HepG2 (cell line): ENCODE measurements at regions not wholly inside any gene's neighbourhood (a gene's known extent, or its start where the extent isn't known, plus 50 kb on each side); places are given as distances from the start of the nearest gene placed in this dataset.

Source experiments
- ATAC-seq: fragments of 200-7000 bp; cut with Tn5 transposase; 3 replicates; pipeline ENCODE4 v1.9.1; 2020; ENCODE audit warnings: mild to moderate bottlenecking, moderate library complexity
- BruUV-seq: library from RNA; stranded (reverse); fragments of 400-500 nt; replicated peaks from 2 replicates; lab custom pipeline; 2021; lab: Mats Ljungman, UMichigan
- CTCF ChIA-PET: fragments of 300-600 bp; formaldehyde crosslinking; extraction: SDS; loops from one replicate; lab custom pipeline; 2021; ENCODE audit warnings: low total read pairs, inconsistent platforms, low intra/inter-chr PET ratio; lab: Yijun Ruan, JAX
- POLR2A ChIA-PET: fragments of 350-600 bp; sonication (Branson Sonifier 250); formaldehyde crosslinking; loops from one replicate; lab custom pipeline; 2020; ENCODE audit warnings: antibody characterized with exemption, inconsistent platforms; lab: Yijun Ruan, JAX
- DNase-seq: peaks from one replicate; pipeline ENCODE4 v3.0.0-alpha.2; 2015; ENCODE audit warnings: low spot score
- FAIRE-seq: peaks from 3 replicates; lab custom pipeline; 2011; peaks lifted over from hg19 to GRCh38; lab: Jason Lieb, UNC
- H2AFZ ChIP-seq: one replicate; pipeline ENCODE4 v1.6.1; 2011; ENCODE audit warnings: low read length, inconsistent platforms
- H3K27ac ChIP-seq: fragments of 300-600 bp; 3 replicates; pipeline ENCODE4 v1.8.0; 2011; ENCODE audit warnings: mixed run types, mild to moderate bottlenecking, mixed read lengths, low read length, inconsistent platforms; ENCODE audit not compliant: insufficient read depth; ENCODE audit errors: extremely low read length
- H3K27me3 ChIP-seq, 2 experiments: fragments of 200-600 bp in 1 of 2; 2 replicates in 1 of 2; 3 replicates in 1 of 2; pipeline versions ENCODE4 v1.6.0 to v1.8.0; 2011; ENCODE audit warnings: low read length in 2 of 2, mild to moderate bottlenecking in 2 of 2, moderate library complexity in 2 of 2, inconsistent platforms in 1 of 2; ENCODE audit not compliant: insufficient read depth in 2 of 2, control insufficient read depth in 1 of 2
- H3K36me3 ChIP-seq, 2 experiments: fragments of 200-600 bp in 1 of 2; replicated peaks in 1 of 2; 2 replicates in 1 of 2; 3 replicates in 1 of 2; pipeline versions ENCODE4 v1.5.1 to v1.8.0; 2011; ENCODE audit warnings: low read length in 2 of 2, inconsistent platforms in 1 of 2; ENCODE audit not compliant: insufficient read depth in 2 of 2, control insufficient read depth in 1 of 2
- H3K4me1 ChIP-seq: 2 replicates; pipeline ENCODE4 v1.5.1; 2012; ENCODE audit warnings: low read length, inconsistent platforms; ENCODE audit not compliant: insufficient read depth
- H3K4me2 ChIP-seq: 2 replicates; pipeline ENCODE4 v1.6.0; 2011; ENCODE audit warnings: low read depth, low read length, inconsistent platforms
- H3K4me3 ChIP-seq, 3 experiments: fragments of 200-600 bp in 1 of 3; sonication (generic), shearing (Covaris generic) in 1 of 3; replicated peaks in 1 of 3; 2 replicates each; pipeline ENCODE4 v1.5.1; 2011 to 2016; ENCODE audit warnings: low read length in 3 of 3, inconsistent platforms in 2 of 3, low read depth in 2 of 3, mild to moderate bottlenecking in 2 of 3, control low read depth in 1 of 3, mixed read lengths in 1 of 3; ENCODE audit not compliant: insufficient read depth in 1 of 3
- H3K79me2 ChIP-seq: one replicate; pipeline ENCODE4 v1.6.1; 2011; ENCODE audit warnings: low read length, inconsistent platforms; ENCODE audit not compliant: insufficient read depth
- H3K9ac ChIP-seq: 2 replicates; pipeline ENCODE4 v1.6.0; 2011; ENCODE audit warnings: mild to moderate bottlenecking, low read depth, low read length, inconsistent platforms; ENCODE audit not compliant: insufficient read depth
- H3K9me3 ChIP-seq: 2 replicates; pipeline ENCODE4 v1.5.1; 2012; ENCODE audit warnings: mild to moderate bottlenecking, low read length
- H4K20me1 ChIP-seq: 2 replicates; pipeline ENCODE4 v1.6.0; 2011; ENCODE audit warnings: inconsistent platforms, mild to moderate bottlenecking, low read length, moderate library complexity; ENCODE audit not compliant: insufficient read depth
- AKNA ChIP-seq: sonication (generic); formaldehyde crosslinking; IDR thresholded peaks from 2 replicates; pipeline ENCODE4 v1.4.0; 2020; ENCODE audit warnings: missing genetic modification reagents, borderline replicate concordance
- HOXD1 ChIP-seq: sonication (generic); formaldehyde crosslinking; IDR thresholded peaks from 2 replicates; pipeline ENCODE4 v1.5.0; 2020; ENCODE audit warnings: missing genetic modification reagents
- KDM3A ChIP-seq: IDR thresholded peaks from 2 replicates; pipeline ENCODE4 v1.6.1; 2018; ENCODE audit warnings: low read depth, missing compliant biosample characterization
- MAZ ChIP-seq, 2 experiments: sonication (generic) in 1 of 2; formaldehyde crosslinking in 1 of 2; IDR thresholded peaks; 2 replicates each; pipeline versions ENCODE4 v1.5.0 to v1.6.1; 2012 to 2020; ENCODE audit warnings: low read depth in 2 of 2, mild to moderate bottlenecking in 2 of 2, borderline replicate concordance in 1 of 2, improper control_type of control experiment in 1 of 2, low read length in 1 of 2, missing genetic modification reagents in 1 of 2, moderate library complexity in 1 of 2
- PHB2 ChIP-seq: fragments of 450-650 bp; IDR thresholded peaks from 2 replicates; pipeline ENCODE4 v1.6.1; 2018; ENCODE audit not compliant: partially characterized antibody
- RFX5 ChIP-seq: IDR thresholded peaks from 2 replicates; pipeline ENCODE4 v1.6.1; 2011; ENCODE audit warnings: low read depth, low read length, improper control_type of control experiment
- SAFB2 ChIP-seq: sonication (generic); formaldehyde crosslinking; IDR thresholded peaks from 2 replicates; pipeline ENCODE4 v1.5.1; 2020; ENCODE audit warnings: missing genetic modification reagents, low read depth, mild to moderate bottlenecking, borderline replicate concordance
- SP5 ChIP-seq: IDR thresholded peaks from 2 replicates; pipeline ENCODE4 v1.6.1; 2016; ENCODE audit warnings: low read depth, borderline replicate concordance
- TGIF2 ChIP-seq: IDR thresholded peaks from 2 replicates; pipeline ENCODE4 v1.6.1; 2016; ENCODE audit warnings: control low read depth, missing compliant biosample characterization
- ZFAT ChIP-seq: sonication (generic); formaldehyde crosslinking; conservative IDR thresholded peaks from 2 replicates; pipeline ENCODE4 v1.8.1; 2023; ENCODE audit warnings: missing genetic modification reagents, inconsistent platforms
- ZNF282 ChIP-seq: fragments of 450-650 bp; IDR thresholded peaks from 2 replicates; pipeline ENCODE4 v1.6.1; 2018; ENCODE audit not compliant: partially characterized antibody
- ZNF335 ChIP-seq: sonication (generic); formaldehyde crosslinking; IDR thresholded peaks from 2 replicates; pipeline ENCODE4 v1.4.0; 2020; ENCODE audit warnings: missing genetic modification reagents
- ZSCAN20 ChIP-seq: sonication (generic); formaldehyde crosslinking; IDR thresholded peaks from 2 replicates; pipeline ENCODE4 v1.4.0; 2020; ENCODE audit warnings: missing genetic modification reagents, mild to moderate bottlenecking, borderline replicate concordance
- ZSCAN22 ChIP-seq: sonication (generic); formaldehyde crosslinking; IDR thresholded peaks from 2 replicates; pipeline ENCODE4 v1.4.0; 2020; ENCODE audit warnings: mild to moderate bottlenecking, missing genetic modification reagents
- WGBS: methylation state at CpG from one replicate; pipeline ENCODE4 v1.1.6; 2017; ENCODE audit warnings: low lambda C conversion rate; 5-methylcytosine and 5-hydroxymethylcytosine counted together
- in situ Hi-C: cut with HindIII; loops from 2 replicates; pipeline ENCODE4 v1.10.0; 2017; ENCODE audit warnings: low pct_unique_long_range_greater_than_20kb; ENCODE audit not compliant: extremely low pct_ligation_motif_present
- intact Hi-C: fragments of 100-400 bp; cut with micrococcal nuclease; formaldehyde crosslinking; loops from one replicate; pipeline ENCODE4 v1.10.0; 2022; ENCODE audit not compliant: unreplicated experiment

GRCh38 chr3:80278056-80278455 lies 510.3 kb upstream of the ROBO1 start:
- Histone ChIP-seq H3K4me2 (no peak overlapping the region), H3K27ac (no peak overlapping the region), H3K4me3 (no peak overlapping the region), H2AFZ (no peak overlapping the region), H3K79me2 (no peaks in the 10 kb centered on the region), H4K20me1 (no peaks in the 10 kb centered on the region), H3K4me1 (no peaks in the 10 kb centered on the region), H3K36me3 (no peaks in the 10 kb centered on the region), H3K9ac (no peak overlapping the region), H3K9me3 (no peaks in the 10 kb centered on the region), H3K27me3 (no peaks in the 10 kb centered on the region)
- ATAC-seq: no peak
- WGBS: 47% methylated on average over 11 of the region's 11 CpGs
- no peak for FAIRE-seq
- CTCF ChIA-PET: no interaction called here
- no TSS peak for BruUV-seq
- TF ChIP-seq KDM3A (CRISPR knock-in tag): no peak
- in situ Hi-C loops (no loop called here), intact Hi-C loops (no loop called here)
- no peak for DNase-seq
- POLR2A ChIA-PET: no interaction called here

GRCh38 chr3:80275120-80275519 lies 507.3 kb upstream of the ROBO1 start:
- H4K20me1 ChIP-seq: no peaks in the 10 kb centered on the region
- no peak overlapping the region for H3K9ac ChIP-seq
- no peaks in the 10 kb centered on the region for H3K79me2 ChIP-seq
- H3K4me3 ChIP-seq: no peak overlapping the region
- no peaks in the 10 kb centered on the region for H3K27me3 ChIP-seq
- intact Hi-C loops: no loop called here
- ChIA-PET POLR2A (no interaction called here), CTCF (no interaction called here)
- in situ Hi-C loops: no loop called here
- no peaks in the 10 kb centered on the region for H3K36me3 ChIP-seq
- no peaks in the 10 kb centered on the region for H3K9me3 ChIP-seq
- BruUV-seq: no TSS peak
- H3K27ac ChIP-seq: no peak overlapping the region
- no peak overlapping the region for H2AFZ ChIP-seq
- ATAC-seq (no peak), FAIRE-seq (no peak), DNase-seq (no peak)
- no peak overlapping the region for H3K4me2 ChIP-seq
- H3K4me1 ChIP-seq: no peaks in the 10 kb centered on the region
- TF ChIP-seq TGIF2 (CRISPR knock-in tag): no peak
- TF ChIP-seq ZSCAN22 (CRISPR knock-in tag): no peak
- no peak for TF ChIP-seq ZFAT (CRISPR knock-in tag)
- TF ChIP-seq PHB2: no peak
- TF ChIP-seq SAFB2 (CRISPR knock-in tag): no peak
- TF ChIP-seq ZNF335: no peak
- TF ChIP-seq SP5: no peak
- no peak for TF ChIP-seq RFX5
- no peak for TF ChIP-seq ZSCAN20 (CRISPR knock-in tag)
- TF ChIP-seq AKNA (CRISPR knock-in tag): no peak
- no peak for TF ChIP-seq MAZ (IDR thresholded peaks at IDR 0.05; ENCODE audit: borderline replicate concordance, low read depth, low read length)
- TF ChIP-seq MAZ (CRISPR knock-in tag; IDR thresholded peaks at IDR 0.05; ENCODE audit: low read depth): no peak
- TF ChIP-seq ZNF282: no peak
- no peak for TF ChIP-seq HOXD1 (CRISPR knock-in tag)
